ENCODE measurements at regions not wholly inside any gene's neighbourhood (a gene's known extent, or its start where the extent isn't known, plus 50 kb on each side); places are given as distances from the start of the nearest gene placed in this dataset.

- POLR2A ChIA-PET = no interaction called here
- Histone ChIP-seq H3K9ac (ENCODE audit: insufficient read depth, low read depth, low read length) (no peak overlapping the region), H3K79me2 (ENCODE audit: insufficient read depth, low read length) (no peaks in the 10 kb centered on the region), H4K20me1 (ENCODE audit: insufficient read depth, low read length) (no peaks in the 10 kb centered on the region), H3K9me3 (ENCODE audit: low read length) (no peaks in the 10 kb centered on the region), H3K4me2 (ENCODE audit: low read depth, low read length) (peak overlapping the region; percentile 81), H3K36me3 (replicated peaks in 1 of 2; ENCODE audit: control insufficient read depth in 1 of 2, insufficient read depth in 2 of 2, low read length in 2 of 2) (no peaks in the 10 kb centered on the region), H2AFZ (ENCODE audit: low read length) (peak overlapping the region; percentile 93), H3K4me1 (ENCODE audit: insufficient read depth, low read length) (no peaks in the 10 kb centered on the region), H3K27ac (ENCODE audit: extremely low read length, insufficient read depth, low read length) (no peak overlapping the region), H3K4me3 (replicated peaks in 1 of 3; ENCODE audit: insufficient read depth in 1 of 3, low read depth in 2 of 3, low read length in 3 of 3) (peak overlapping the region; percentile 44 to 62 (median 56)), H3K27me3 (ENCODE audit: control insufficient read depth in 1 of 2, insufficient read depth in 2 of 2, low read length in 2 of 2) (no peaks in the 10 kb centered on the region)
- CTCF ChIA-PET (ENCODE audit: low intra/inter-chr PET ratio, low total read pairs) = no interaction called here
- TF ChIP-seq FOXK2 (IDR thresholded peaks at IDR 0.05) (no peak), ZNF34 (CRISPR knock-in tag; IDR thresholded peaks at IDR 0.05; ENCODE audit: borderline replicate concordance) (no peak), ELF1 (CRISPR knock-in tag; IDR thresholded peaks at IDR 0.05) (no peak), ZNF446 (CRISPR knock-in tag; IDR thresholded peaks at IDR 0.05) (no peak), IRF1 (CRISPR knock-in tag; IDR thresholded peaks at IDR 0.05; ENCODE audit: low read depth) (peak; percentile 72; the same call in 1 of the 2 replicates), IRF2 (CRISPR knock-in tag; IDR thresholded peaks at IDR 0.05) (0 out of 2 replicates have a peak, but pooled peaks have one; percentile 20), ZNF788 (CRISPR knock-in tag; IDR thresholded peaks at IDR 0.05; ENCODE audit: borderline replicate concordance) (no peak)
- intact Hi-C loops (cut with micrococcal nuclease; ENCODE audit: unreplicated experiment) (no loop called here), in situ Hi-C loops (cut with HindIII; ENCODE audit: extremely low pct_ligation_motif_present, low pct_unique_long_range_greater_than_20kb) (loop anchor here (10.0 kb wide), 1 partner anchor 499 kb away; no protein-coding TSS in a partner anchor)
- peak; percentile 76 for ATAC-seq
- 8% methylated on average over 9 of the region's 9 CpGs for WGBS (ENCODE audit: low lambda C conversion rate)
- DNase-seq (ENCODE audit: low spot score) = peak; percentile 1
- no TSS peak for BruUV-seq (replicated peaks)
- no peak for FAIRE-seq
Observed at GRCh38 chr12:34126239-34126641, 103.9 kb downstream of the ALG10 start.

GRCh38 chr12:34126805-34127204 is 104.5 kb downstream of the ALG10 start:
- ChIA-PET POLR2A (no interaction called here), CTCF (ENCODE audit: low intra/inter-chr PET ratio, low total read pairs) (no interaction called here)
- no peaks in the 10 kb centered on the region for H3K27me3 ChIP-seq (ENCODE audit: control insufficient read depth in 1 of 2, insufficient read depth in 2 of 2, low read length in 2 of 2)
- TF ChIP-seq ZNF253 (CRISPR knock-in tag; IDR thresholded peaks at IDR 0.05; ENCODE audit: borderline replicate concordance) (no peak), MZF1 (CRISPR knock-in tag; IDR thresholded peaks at IDR 0.05; ENCODE audit: borderline replicate concordance) (no peak), KDM3A (CRISPR knock-in tag; IDR thresholded peaks at IDR 0.05; ENCODE audit: low read depth) (no peak), ZNF788 (CRISPR knock-in tag; IDR thresholded peaks at IDR 0.05; ENCODE audit: borderline replicate concordance) (no peak), ZFP91 (CRISPR knock-in tag; IDR thresholded peaks at IDR 0.05; ENCODE audit: borderline replicate concordance) (no peak), ZFP1 (CRISPR knock-in tag; IDR thresholded peaks at IDR 0.05) (no peak), LCORL (IDR thresholded peaks at IDR 0.05) (no peak), LCORL (CRISPR knock-in tag; IDR thresholded peaks at IDR 0.05) (no peak), ZNF644 (CRISPR knock-in tag; IDR thresholded peaks at IDR 0.05; ENCODE audit: low read depth) (no peak), ZFYVE20 (CRISPR knock-in tag; IDR thresholded peaks at IDR 0.05; ENCODE audit: borderline replicate concordance, low read depth) (no peak), ZNF572 (CRISPR knock-in tag; IDR thresholded peaks at IDR 0.05) (no peak), ZNF550 (CRISPR knock-in tag; IDR thresholded peaks at IDR 0.05; ENCODE audit: borderline replicate concordance) (no peak), HOXA7 (CRISPR knock-in tag; IDR thresholded peaks at IDR 0.05) (no peak), ZNF510 (CRISPR knock-in tag; IDR thresholded peaks at IDR 0.05; ENCODE audit: low read depth) (no peak)
- peak overlapping the region; percentile 81 for H3K4me2 ChIP-seq (ENCODE audit: low read depth, low read length)
- H3K36me3 ChIP-seq (replicated peaks in 1 of 2; ENCODE audit: control insufficient read depth in 1 of 2, insufficient read depth in 2 of 2, low read length in 2 of 2) = no peaks in the 10 kb centered on the region
- no peaks in the 10 kb centered on the region for H3K4me1 ChIP-seq (ENCODE audit: insufficient read depth, low read length)
- BruUV-seq (replicated peaks) = no TSS peak
- 100% methylated on average over 1 of the region's 1 CpG for WGBS (ENCODE audit: low lambda C conversion rate)
- FAIRE-seq (no peak), ATAC-seq (no peak; the same call in 2 of the 3 replicates), DNase-seq (ENCODE audit: low spot score) (no peak)
- H3K4me3 ChIP-seq (replicated peaks in 1 of 3; ENCODE audit: insufficient read depth in 1 of 3, low read depth in 2 of 3, low read length in 3 of 3) = no peak overlapping the region
- in situ Hi-C loops (cut with HindIII; ENCODE audit: extremely low pct_ligation_motif_present, low pct_unique_long_range_greater_than_20kb) = loop anchor here (10.0 kb wide), 1 partner anchor 498 kb away; no protein-coding TSS in a partner anchor
- H3K79me2 ChIP-seq (ENCODE audit: insufficient read depth, low read length) = no peaks in the 10 kb centered on the region
- no peaks in the 10 kb centered on the region for H4K20me1 ChIP-seq (ENCODE audit: insufficient read depth, low read length)
- H2AFZ ChIP-seq (ENCODE audit: low read length) = peak overlapping the region; percentile 93
- no peak overlapping the region for H3K27ac ChIP-seq (ENCODE audit: extremely low read length, insufficient read depth, low read length)
- intact Hi-C loops (cut with micrococcal nuclease; ENCODE audit: unreplicated experiment) = no loop called here
- H3K9ac ChIP-seq (ENCODE audit: insufficient read depth, low read depth, low read length) = no peak overlapping the region
- H3K9me3 ChIP-seq (ENCODE audit: low read length) = no peaks in the 10 kb centered on the region

Data from HepG2 (cell line).